ENCODE measurements at regions not wholly inside any gene's neighbourhood (a gene's known extent, or its start where the extent isn't known, plus 50 kb on each side); places are given as distances from the start of the nearest gene placed in this dataset.
"Not testable (repeated sequence)": the region's sequence is repeated elsewhere in the genome, so short reads cannot be mapped to it uniquely, and the experiment has no call there.

DNA sequence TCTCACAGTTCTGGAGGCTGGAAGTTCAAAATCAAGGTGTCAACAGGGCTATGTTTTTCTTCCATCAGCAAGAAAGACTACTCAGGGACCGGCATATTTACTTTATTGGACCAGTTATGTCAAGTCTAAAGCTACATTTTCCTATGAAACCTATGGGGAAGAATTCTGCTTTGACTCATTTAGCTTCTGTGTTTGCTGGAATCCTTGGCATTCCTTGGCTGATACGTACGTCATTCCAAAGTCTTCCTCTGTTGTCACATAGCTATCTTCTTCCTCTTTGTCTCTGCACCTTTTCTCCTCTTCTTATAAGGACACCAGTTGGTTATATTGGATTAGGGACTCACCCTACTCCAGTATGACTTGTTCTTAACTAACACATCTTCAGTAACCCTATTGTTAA lies 137.4 kb upstream of the FBXO11 start:
- DNase-seq (ENCODE audit: low spot score) = no peak

- no peak for DNase-seq (ENCODE audit: low spot score)
Measured at GRCh38 chr2:48045613-48046012, 139.3 kb upstream of the FBXO11 start.

GRCh38 chr2:48048476-48049171 lies 142.3 kb upstream of the FBXO11 start:
- no peak for DNase-seq (ENCODE audit: low spot score)

DNA sequence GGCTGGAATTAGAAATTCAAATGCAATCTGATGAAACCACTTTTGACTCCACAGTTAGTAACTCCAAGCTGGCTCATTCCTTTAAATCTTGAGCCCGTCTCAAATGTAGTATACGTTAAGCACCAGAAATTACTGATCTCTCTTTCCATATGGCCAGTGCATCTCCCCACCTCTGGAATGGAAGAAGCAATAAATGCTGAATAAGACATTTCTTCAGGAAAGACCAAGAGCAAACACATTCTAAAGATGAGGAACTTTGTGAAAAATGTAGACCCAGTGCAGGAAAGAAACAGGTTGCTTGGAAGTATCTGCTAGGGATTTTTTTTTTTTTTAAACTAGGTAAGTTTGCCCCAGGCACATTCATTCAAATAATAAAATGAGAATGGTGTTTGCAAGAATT lies 143.1 kb upstream of the FBXO11 start:
- DNase-seq (ENCODE audit: low spot score) = no peak

GRCh38 chr2:48050711-48051110 lies 144.4 kb upstream of the FBXO11 start:
- DNase-seq (ENCODE audit: low spot score) = no peak

- DNase-seq (ENCODE audit: low spot score) = no peak
Measured at GRCh38 chr2:48059975-48060374, 153.7 kb upstream of the FBXO11 start.

DNA sequence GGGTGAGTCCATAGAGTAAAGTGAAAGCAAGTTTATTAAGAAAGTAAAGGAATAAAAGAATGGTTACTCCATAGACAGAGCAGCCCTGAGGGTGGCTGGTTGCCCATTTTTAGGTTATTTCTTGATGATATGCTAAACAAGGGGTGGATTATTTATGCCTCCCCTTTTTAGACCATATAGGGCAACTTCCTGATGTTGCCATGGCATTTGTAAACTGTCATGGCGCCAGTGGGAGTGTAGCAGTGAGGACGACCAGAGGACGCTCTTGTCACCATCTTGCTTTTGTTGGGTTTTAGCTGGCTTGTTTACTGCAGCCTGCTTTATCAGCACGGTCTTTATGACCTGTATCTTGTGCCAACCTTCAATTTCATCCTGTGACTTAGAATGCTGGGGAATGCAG lies 155.4 kb upstream of the FBXO11 start:
- not testable (repeated sequence) for DNase-seq (ENCODE audit: low spot score)

DNA sequence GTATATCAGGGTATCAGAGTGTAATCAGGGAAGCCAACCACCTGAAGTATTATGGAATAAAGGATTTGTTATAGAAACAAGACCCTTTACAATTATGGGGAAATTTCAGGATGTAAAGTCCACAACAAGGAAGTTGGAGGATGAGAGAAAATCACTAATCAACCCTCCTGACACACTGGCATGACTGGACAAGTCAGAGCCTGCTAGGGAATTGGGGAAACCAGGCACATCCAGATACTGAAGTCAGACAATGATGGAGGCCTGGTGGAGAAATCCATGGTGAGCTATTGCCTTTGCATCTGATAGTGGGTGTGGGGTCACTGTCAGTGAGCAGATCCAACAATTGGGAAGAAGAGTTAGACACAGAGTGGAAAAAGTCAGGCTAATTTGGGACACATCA lies 158.8 kb upstream of the FBXO11 start:
- no peak for DNase-seq (ENCODE audit: low spot score)

- no peak for DNase-seq (ENCODE audit: low spot score)
Measured at GRCh38 chr2:48066000-48066399, 159.7 kb upstream of the FBXO11 start.

DNA sequence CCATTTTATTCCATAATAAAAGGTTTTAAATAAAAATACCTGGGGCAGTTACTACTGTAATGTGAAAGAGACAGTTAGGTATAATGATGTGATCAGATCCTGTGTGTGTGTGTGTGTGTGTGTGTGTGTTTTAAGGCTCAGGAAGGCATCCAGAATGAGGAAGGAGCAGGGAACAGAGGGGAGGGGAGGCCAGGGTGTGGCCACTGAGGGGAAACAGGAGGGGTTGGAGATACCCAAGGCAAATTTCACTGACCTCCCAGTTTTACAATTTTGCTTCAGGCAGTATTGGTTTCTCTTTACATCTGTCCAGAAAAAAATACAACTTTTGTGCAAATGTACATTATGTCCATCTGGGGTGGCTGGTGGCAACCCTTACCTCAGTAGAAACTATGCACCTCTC lies 163.5 kb upstream of the FBXO11 start:
- no peak for DNase-seq (ENCODE audit: low spot score)

GRCh38 chr2:48070415-48070814 lies 164.1 kb upstream of the FBXO11 start:
- no peak for DNase-seq (ENCODE audit: low spot score)

GRCh38 chr2:48072583-48072982 lies 166.3 kb upstream of the FBXO11 start:
- DNase-seq (ENCODE audit: low spot score) = no peak

GRCh38 chr2:48075631-48076030 lies 169.3 kb upstream of the FBXO11 start:
- DNase-seq (ENCODE audit: low spot score) = no peak

GRCh38 chr2:48080534-48081316 lies 174.4 kb upstream of the FBXO11 start:
- DNase-seq (ENCODE audit: low spot score) = no peak

- DNase-seq (ENCODE audit: low spot score) = no peak
Measured at GRCh38 chr2:48081317-48081628, 175.0 kb upstream of the FBXO11 start.

DNA sequence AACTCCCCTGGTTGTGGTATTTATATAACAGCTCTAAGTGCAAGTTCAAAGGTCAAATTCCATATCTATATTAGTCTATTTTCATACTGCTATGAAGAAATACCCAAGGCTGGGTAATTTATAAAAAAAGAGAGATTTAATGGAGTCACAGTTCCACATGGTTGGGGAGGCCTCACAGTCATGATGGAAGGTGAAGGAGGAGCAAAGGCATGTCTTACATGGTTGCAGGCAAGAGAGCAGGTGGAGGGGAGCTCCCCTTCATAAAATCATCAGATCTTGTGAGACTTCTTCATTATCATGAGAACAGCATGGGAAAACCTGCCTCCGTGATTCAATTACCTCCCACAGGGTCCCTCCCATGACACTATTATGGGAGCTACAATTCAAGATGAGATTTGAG lies 179.6 kb upstream of the FBXO11 start:
- no peak for DNase-seq (ENCODE audit: low spot score)

GRCh38 chr2:48088994-48089393 lies 182.7 kb upstream of the FBXO11 start:
- DNase-seq (ENCODE audit: low spot score) = no peak

DNA sequence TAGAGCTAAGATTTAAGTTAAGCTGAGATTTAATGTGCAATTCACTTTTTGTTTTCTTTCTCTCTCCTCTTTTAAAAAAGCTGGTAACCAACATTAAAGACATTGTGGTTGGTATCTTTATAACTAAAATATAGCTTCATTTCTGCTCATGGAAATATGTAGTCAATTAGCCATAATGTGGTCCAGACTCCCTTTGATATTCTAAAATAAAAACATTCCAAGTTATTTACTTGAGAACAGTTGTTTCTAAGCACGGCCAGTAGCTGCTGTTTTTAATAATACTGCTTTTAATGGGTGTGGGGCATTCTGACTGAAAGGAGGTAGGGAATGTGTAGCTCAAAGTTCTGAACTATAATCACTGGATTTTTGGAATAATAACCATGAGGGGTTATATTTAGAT lies 183.3 kb upstream of the FBXO11 start:
- DNase-seq (ENCODE audit: low spot score) = no peak

DNA sequence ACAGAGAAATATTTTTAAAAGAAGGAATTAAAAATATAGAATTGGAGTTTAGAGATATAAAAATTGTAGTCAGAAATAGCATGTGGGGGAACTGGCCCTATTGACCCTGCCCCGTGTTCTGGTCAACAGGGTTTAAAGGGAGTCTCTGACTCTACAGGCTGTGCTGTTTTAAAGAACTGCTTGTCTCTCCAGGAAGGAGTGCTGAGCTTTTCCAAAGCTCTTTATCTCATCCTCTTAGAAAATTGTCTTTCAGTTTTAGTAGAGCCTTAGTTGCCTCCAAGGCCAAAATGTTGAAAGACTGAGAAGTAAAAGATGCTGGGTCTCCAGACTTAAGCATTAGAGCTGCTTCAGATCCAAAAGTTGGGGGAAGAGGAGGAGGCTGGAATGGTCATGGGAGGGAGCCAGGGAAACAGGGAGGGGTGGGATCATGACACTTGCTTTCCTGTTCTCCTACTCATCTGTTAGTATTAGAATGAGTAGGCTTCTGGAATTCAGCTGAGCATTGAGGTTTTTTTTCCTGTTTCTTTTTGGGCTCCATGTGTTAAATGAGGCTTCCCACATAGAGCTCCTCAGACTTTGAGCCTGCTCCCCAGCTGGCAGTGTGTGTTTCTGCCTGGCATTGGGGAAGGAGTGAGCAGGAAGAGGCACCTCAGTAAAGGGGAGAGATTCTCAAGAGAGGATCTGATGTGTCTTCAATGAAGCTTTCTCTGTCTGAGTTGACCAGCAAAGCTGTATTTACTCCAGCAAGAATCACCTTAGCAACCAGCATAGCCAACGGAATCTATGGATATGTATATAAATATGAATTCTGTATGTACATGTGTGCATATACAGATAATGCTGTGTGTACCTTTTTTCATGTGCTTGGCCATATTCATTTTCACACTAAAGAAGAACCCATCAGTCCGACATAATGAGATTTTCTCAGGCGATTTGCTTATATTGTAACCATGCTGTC lies 186.8 kb upstream of the FBXO11 start:
- no peak for DNase-seq (ENCODE audit: low spot score)

- DNase-seq (ENCODE audit: low spot score) = not testable (repeated sequence)
Measured at GRCh38 chr2:48096765-48097164, 190.5 kb upstream of the FBXO11 start.

DNA sequence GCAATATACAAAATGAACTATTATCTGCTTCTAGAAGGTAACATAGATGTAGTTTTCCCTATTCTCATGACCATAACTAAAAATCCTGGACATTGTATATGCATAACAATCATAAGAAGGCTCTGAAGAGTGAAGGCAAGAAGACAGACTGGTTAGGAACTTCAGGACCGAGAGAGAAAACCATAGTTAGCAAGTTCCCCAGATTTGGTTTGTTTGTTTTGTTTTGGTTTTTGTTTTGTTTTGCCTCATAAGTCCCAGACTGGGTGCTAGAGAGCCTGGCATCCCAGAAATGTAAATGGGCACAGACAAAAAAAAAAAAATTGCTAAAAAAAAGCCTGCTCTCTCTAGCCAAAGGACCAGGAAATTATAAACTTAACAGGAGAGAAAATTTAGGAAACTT lies 192.2 kb upstream of the FBXO11 start:
- DNase-seq (ENCODE audit: low spot score) = no peak

GRCh38 chr2:48104418-48104817 lies 198.1 kb upstream of the FBXO11 start:
- no peak for DNase-seq (ENCODE audit: low spot score)

DNA sequence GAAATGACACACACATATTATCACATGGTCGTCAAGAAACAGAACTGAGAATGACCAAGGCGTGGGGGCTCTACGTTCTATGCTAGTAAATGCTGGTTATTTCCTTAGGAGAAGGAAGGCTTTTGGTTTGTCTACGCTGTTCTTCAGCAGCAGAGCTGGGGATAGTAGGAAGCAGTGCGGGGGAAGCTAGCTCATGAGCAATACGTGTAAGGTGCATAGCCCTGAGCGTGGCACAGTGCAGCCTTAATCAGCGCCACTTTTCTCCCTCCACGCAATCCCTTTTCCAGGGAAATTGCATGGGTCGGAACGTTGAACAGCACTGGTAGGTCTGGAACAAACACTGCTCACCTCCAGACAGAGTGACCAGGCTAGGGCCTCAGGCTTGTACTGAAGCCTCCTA lies 199.6 kb upstream of the FBXO11 start:
- DNase-seq (ENCODE audit: low spot score) = no peak

All from activated CD4-positive, alpha-beta T cell treated with anti-CD3 and anti-CD28 coated beads, Interleukin-2, Interleukin-4, amounts not matched to agents 100 ng/mL and 50 ng/mL, durations not matched to agents 16 hours and 8 hours (primary cell).